A204.1 (cell line): ENCODE measurements at regions not wholly inside any gene's neighbourhood (a gene's known extent, or its start where the extent isn't known, plus 50 kb on each side); places are given as distances from the start of the nearest gene placed in this dataset.
A peak's percentile ranks its signal among the peaks of the same experiment; 100 is the strongest.

Experiments
- FAIRE-seq: peaks from 2 replicates; lab custom pipeline; 2012; peaks lifted over from hg19 to GRCh38; lab: Jason Lieb, UNC

- no peak for FAIRE-seq
Observed at GRCh38 chr2:29974086-29974485, 52.7 kb upstream of the ALK start.

GRCh38 chr2:29977284-29977683 lies 55.9 kb upstream of the ALK start:
- no peak for FAIRE-seq

GRCh38 chr2:29981402-29981801 lies 60.0 kb upstream of the ALK start:
- no peak for FAIRE-seq

- FAIRE-seq: no peak
Observed at GRCh38 chr2:29983308-29983707, 61.9 kb upstream of the ALK start.

GRCh38 chr2:29987146-29987545 lies 65.8 kb upstream of the ALK start:
- no peak for FAIRE-seq

- FAIRE-seq: no peak
Observed at GRCh38 chr2:29990129-29990528, 68.7 kb upstream of the ALK start.

- no peak for FAIRE-seq
Observed at GRCh38 chr2:29991086-29991485, 69.7 kb upstream of the ALK start.

- FAIRE-seq: no peak
Observed at GRCh38 chr2:29995241-29995640, 73.9 kb upstream of the ALK start.

GRCh38 chr2:30003128-30003527 lies 81.7 kb upstream of the ALK start:
- peak; percentile 39 for FAIRE-seq

- FAIRE-seq: no peak
Observed at GRCh38 chr2:30022444-30023071, 101.2 kb upstream of the ALK start.

- no peak for FAIRE-seq
Observed at GRCh38 chr2:30024281-30024680, 102.9 kb upstream of the ALK start.

GRCh38 chr2:30026091-30027055 lies 105.0 kb upstream of the ALK start:
- no peak for FAIRE-seq

- FAIRE-seq: no peak
Observed at GRCh38 chr2:30029804-30030203, 108.4 kb upstream of the ALK start.

- FAIRE-seq: no peak
Observed at GRCh38 chr2:30030361-30030760, 109.0 kb upstream of the ALK start.

- no peak for FAIRE-seq
Observed at GRCh38 chr2:30031184-30031583, 109.8 kb upstream of the ALK start.

- no peak for FAIRE-seq
Observed at GRCh38 chr2:30034052-30034775, 112.6 kb upstream of the YPEL5 start.

GRCh38 chr2:30037016-30037415 lies 109.8 kb upstream of the YPEL5 start:
- no peak for FAIRE-seq

- FAIRE-seq: no peak
Observed at GRCh38 chr2:30038419-30038818, 108.4 kb upstream of the YPEL5 start.

GRCh38 chr2:30039101-30039500 lies 107.7 kb upstream of the YPEL5 start:
- FAIRE-seq: no peak

- FAIRE-seq: no peak
Observed at GRCh38 chr2:30040147-30040546, 106.7 kb upstream of the YPEL5 start.

- no peak for FAIRE-seq
Observed at GRCh38 chr2:30041884-30042283, 104.9 kb upstream of the YPEL5 start.

- FAIRE-seq: no peak
Observed at GRCh38 chr2:30046396-30046795, 100.4 kb upstream of the YPEL5 start.

GRCh38 chr2:30046979-30047378 lies 99.8 kb upstream of the YPEL5 start:
- no peak for FAIRE-seq
